Mucosa of descending colon (tissue), 3 donors: ENCODE measurements at regions not wholly inside any gene's neighbourhood (a gene's known extent, or its start where the extent isn't known, plus 50 kb on each side); places are given as distances from the start of the nearest gene placed in this dataset.

Experiments used
- ATAC-seq: fragments of 200-7000 bp; cut with Tn5 transposase; one replicate; pipeline ENCODE4 v1.9.1; 2020; ENCODE audit warnings: mild to moderate bottlenecking, moderate library complexity
- DNase-seq, 3 donors: peaks; one replicate each; pipeline ENCODE4 v3.0.0-alpha.2; 2020
- H3K36me3 ChIP-seq: fragments of 200-600 bp; one replicate; pipeline ENCODE4 v1.8.0; 2021; ENCODE audit warnings: low read depth, mild to moderate bottlenecking
- H3K4me1 ChIP-seq: fragments of 200-600 bp; one replicate; pipeline ENCODE4 v1.8.0; 2021; ENCODE audit warnings: low read depth, mild to moderate bottlenecking
- H3K4me3 ChIP-seq: fragments of 200-600 bp; one replicate; pipeline ENCODE4 v1.8.0; 2021; ENCODE audit warnings: mild to moderate bottlenecking
- H3K9me3 ChIP-seq: fragments of 200-600 bp; one replicate; pipeline ENCODE4 v1.8.0; 2021; ENCODE audit warnings: mild to moderate bottlenecking
- CTCF ChIP-seq: fragments of 200-600 bp; IDR thresholded peaks from one replicate; pipeline ENCODE4 v1.8.0; 2022; ENCODE audit warnings: antibody characterized with exemption, mild to moderate bottlenecking
- intact Hi-C, 2 donors: fragments of 100-400 bp; cut with DNase I in 1 of 2; cut with micrococcal nuclease in 1 of 2; formaldehyde crosslinking; loops; one replicate each; pipeline versions ENCODE4 v1.11.0 to v1.11.1; 2022; cut with DNase I, micrococcal nuclease
- donor health status: DM: no; HTN: no; CAD: no; lungs with moderate emphysema.
- donor health status: DM: no; HTN: no; CAD: no.
- donor health status: DM: no; HTN: yes; CAD: no.

- intact Hi-C loops, result no loop called here
- no peaks in the 10 kb centered on the region for H3K36me3 ChIP-seq
- H3K4me3 ChIP-seq, result no peak overlapping the region
- peaks cover 8% of the 10 kb centered on the region for H3K4me1 ChIP-seq
- ATAC-seq, result no peak
- H3K9me3 ChIP-seq, result no peaks in the 10 kb centered on the region
- no peak for DNase-seq
- no peak for TF ChIP-seq CTCF
Measured at GRCh38 chr4:149986917-149987316, 91.3 kb upstream of the DCLK2 start.

GRCh38 chr4:149987330-149988086, 90.7 kb upstream of the DCLK2 start:
- peaks cover 8% of the 10 kb centered on the region for H3K4me1 ChIP-seq
- no peaks in the 10 kb centered on the region for H3K9me3 ChIP-seq
- ATAC-seq, result peak; percentile 67
- H3K36me3 ChIP-seq, result no peaks in the 10 kb centered on the region
- TF ChIP-seq CTCF, result no peak
- H3K4me3 ChIP-seq, result no peak overlapping the region
- intact Hi-C loops, result no loop called here
- no peak for DNase-seq

GRCh38 chr4:149988087-149988410, 90.2 kb upstream of the DCLK2 start:
- DNase-seq (no peak), ATAC-seq (no peak)
- intact Hi-C loops, result no loop called here
- H3K9me3 ChIP-seq, result no peaks in the 10 kb centered on the region
- TF ChIP-seq CTCF, result no peak
- H3K4me1 ChIP-seq, result peaks cover 8% of the 10 kb centered on the region
- no peak overlapping the region for H3K4me3 ChIP-seq
- no peaks in the 10 kb centered on the region for H3K36me3 ChIP-seq

- H3K9me3 ChIP-seq, result no peaks in the 10 kb centered on the region
- no peak for TF ChIP-seq CTCF
- no peak overlapping the region for H3K4me3 ChIP-seq
- intact Hi-C loops, result loop anchor here in 1 of 2 donors (10.0 kb wide), 1 partner anchor 872 kb away; no protein-coding TSS in a partner anchor
- no peaks in the 10 kb centered on the region for H3K36me3 ChIP-seq
- H3K4me1 ChIP-seq, result no peaks in the 10 kb centered on the region
- ATAC-seq, result no peak
- no peak for DNase-seq
Measured at GRCh38 chr4:149993030-149993429, 85.2 kb upstream of the DCLK2 start.

GRCh38 chr4:149995134-149995756, 83.0 kb upstream of the DCLK2 start:
- Histone ChIP-seq H3K36me3 (no peaks in the 10 kb centered on the region), H3K4me3 (no peak overlapping the region), H3K9me3 (no peaks in the 10 kb centered on the region), H3K4me1 (no peaks in the 10 kb centered on the region)
- intact Hi-C loops, result loop anchor here in 1 of 2 donors (10.0 kb wide), 1 partner anchor 870 kb away; no protein-coding TSS in a partner anchor
- DNase-seq, result no peak
- no peak for ATAC-seq
- no peak for TF ChIP-seq CTCF
